ENCODE measurements at regions not wholly inside any gene's neighbourhood (a gene's known extent, or its start where the extent isn't known, plus 50 kb on each side); places are given as distances from the start of the nearest gene placed in this dataset.

- intact Hi-C loops (cut with micrococcal nuclease): no loop called here
Observed at GRCh38 chr18:25454730-25455129, 102.8 kb upstream of the ZNF521 start.

DNA sequence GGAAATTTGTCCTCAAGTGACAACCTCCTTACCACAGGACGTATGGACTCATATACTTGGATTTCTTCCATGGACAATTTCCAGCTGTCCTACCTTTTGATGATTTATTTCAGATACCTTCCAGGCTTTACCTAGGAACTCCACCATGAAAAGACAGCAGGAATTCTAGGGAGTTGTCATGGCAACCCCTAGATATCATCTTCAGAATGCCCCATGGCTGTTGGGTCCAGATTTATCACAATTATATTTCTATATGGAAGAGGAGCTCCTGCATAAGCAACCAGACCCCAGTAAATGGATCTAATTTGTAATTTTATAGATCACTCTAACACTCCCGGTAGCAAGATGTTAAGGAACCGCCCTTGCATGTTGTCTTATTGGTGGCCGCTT, 102.3 kb upstream of the ZNF521 start:
- intact Hi-C loops (cut with micrococcal nuclease): no loop called here

- intact Hi-C loops (cut with micrococcal nuclease): no loop called here
Observed at GRCh38 chr18:25453556-25454269, 101.7 kb upstream of the ZNF521 start.

- intact Hi-C loops (cut with micrococcal nuclease): no loop called here
Observed at GRCh38 chr18:25451077-25451658, 99.2 kb upstream of the ZNF521 start.

GRCh38 chr18:25449046-25449445, 97.1 kb upstream of the ZNF521 start:
- intact Hi-C loops (cut with micrococcal nuclease): no loop called here

DNA sequence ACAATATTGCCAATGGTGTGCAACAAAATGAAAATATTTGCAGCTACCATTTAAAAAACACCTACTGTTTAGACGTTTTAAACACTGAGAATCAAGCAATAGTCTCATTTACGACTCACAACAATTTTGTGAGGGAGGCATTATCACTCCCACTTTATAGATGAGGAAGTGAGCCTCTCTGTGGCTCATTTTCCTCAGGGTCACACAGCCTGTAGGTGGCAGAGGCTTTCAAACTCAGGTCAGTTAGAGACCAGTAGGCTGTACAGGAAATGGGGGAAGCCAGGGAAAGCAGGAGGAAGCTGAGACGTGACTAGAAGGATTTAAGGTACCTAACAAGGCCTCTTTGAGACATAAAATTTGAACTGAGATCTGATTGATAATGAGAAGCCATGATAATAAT, 95.0 kb upstream of the ZNF521 start:
- intact Hi-C loops (cut with micrococcal nuclease): no loop called here

GRCh38 chr18:25445430-25445829, 93.5 kb upstream of the ZNF521 start:
- intact Hi-C loops (cut with micrococcal nuclease): no loop called here

DNA sequence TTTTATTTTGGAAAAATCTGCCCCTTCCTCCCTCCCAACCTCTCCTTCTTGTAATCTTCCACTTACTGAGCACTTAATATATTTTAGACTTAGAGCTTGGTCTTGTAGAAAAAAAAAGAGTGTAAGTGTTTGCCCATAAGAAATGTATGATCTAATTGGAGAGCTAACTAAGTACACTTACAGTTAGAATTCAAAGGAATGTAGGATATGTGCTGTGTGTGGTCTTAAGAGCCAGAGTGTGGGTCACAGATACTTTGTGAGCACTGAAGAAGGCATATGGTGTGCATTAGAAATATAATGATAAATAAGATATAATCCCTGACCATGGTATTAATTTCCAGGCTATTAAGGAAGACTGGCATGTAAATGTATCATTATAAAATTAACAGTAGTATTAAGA, 91.8 kb upstream of the ZNF521 start:
- intact Hi-C loops (cut with micrococcal nuclease): no loop called here

DNA sequence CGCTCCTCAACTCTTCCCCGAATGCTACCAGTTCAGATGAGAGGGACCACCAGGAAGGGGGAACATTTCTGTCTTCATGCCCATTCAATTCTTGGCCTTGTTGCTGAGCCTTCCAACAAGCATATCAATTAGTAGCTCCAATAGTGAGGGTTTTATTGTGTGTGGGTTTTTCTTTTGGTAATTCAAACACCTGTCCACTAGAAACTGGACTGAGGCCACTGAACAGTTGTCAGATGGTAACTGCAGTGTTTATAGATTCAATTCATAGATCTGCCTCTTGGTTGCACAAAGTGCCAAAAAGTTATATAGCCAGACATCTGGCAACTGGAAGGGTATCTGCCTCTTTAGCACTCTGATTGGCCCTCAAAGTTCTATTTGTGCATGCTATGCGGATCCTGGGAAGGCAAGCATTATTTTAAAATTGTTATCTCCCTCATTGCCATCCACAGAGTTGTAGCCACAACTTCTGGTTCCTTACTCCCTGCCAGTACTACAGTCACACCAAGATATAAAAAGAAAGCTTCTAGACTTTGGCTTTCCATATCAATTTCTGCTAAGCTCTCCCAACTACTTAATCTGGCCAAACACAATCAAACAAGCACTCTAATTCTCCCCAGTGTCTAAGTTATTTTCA, 83.3 kb upstream of the ZNF521 start:
- intact Hi-C loops (cut with micrococcal nuclease): no loop called here

- intact Hi-C loops (cut with micrococcal nuclease): no loop called here
Observed at GRCh38 chr18:25434745-25435144, 82.8 kb upstream of the ZNF521 start.

DNA sequence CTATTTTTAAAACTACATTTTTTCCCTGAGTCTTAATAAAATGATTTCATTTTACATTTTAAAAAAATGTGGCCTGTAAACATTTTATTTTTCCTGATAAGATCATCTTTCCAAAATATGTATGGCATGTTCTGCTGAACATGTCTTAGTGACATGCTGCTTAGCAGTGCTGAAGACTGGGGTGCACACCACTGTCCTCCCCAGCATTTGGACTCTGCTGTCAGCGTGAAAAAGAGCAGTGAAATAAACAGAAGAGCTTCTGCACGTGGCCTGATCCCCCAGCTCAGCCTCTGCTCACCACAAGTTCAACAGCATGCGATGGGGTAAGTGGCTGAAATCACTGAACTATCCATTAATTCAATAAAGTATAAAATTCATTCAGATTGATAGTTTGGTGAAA, 81.6 kb upstream of the ZNF521 start:
- intact Hi-C loops (cut with micrococcal nuclease): no loop called here

- intact Hi-C loops (cut with micrococcal nuclease): no loop called here
Observed at GRCh38 chr18:25425024-25425423, 73.1 kb upstream of the ZNF521 start.

- intact Hi-C loops (cut with micrococcal nuclease): no loop called here
Observed at GRCh38 chr18:25423760-25424159, 71.8 kb upstream of the ZNF521 start.

DNA sequence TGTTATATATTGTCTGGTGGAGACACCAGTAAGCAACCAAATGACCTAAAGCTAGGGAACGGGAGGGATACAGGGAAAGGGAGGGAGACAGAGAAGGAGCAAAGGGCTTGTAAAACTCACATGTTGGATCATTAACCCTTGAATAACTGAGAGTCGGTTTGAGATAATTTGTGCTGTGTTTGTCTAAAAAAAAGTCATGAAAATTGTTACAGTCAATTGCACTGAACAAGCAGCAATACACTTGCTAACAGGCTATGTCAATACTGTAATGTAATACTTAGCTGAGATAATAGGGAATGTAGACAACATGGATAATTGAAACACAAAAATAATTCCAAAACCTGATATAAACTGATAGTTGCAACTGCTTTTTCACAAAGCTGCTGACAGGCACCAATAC, 71.3 kb upstream of the ZNF521 start:
- intact Hi-C loops (cut with micrococcal nuclease): no loop called here

DNA sequence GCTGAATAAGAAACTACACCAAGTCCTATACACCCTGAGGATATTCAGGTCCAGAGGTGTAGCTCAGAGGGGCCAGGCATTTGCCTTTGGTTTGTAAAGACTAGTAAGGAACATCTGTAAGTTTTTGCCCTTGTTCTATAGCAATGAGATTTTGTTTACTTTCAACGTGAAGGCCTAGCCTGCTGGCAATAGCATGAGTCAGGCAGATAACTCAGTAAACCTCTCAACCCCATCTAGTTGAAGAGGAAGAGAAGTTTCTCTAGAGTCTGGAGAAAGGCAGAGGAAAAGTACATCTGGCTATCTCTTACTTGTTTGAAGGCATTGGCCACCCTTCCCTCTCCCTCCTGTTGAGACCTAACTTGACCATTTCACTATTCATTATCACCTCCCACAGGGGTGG, 70.3 kb upstream of the ZNF521 start:
- intact Hi-C loops (cut with micrococcal nuclease): no loop called here

- intact Hi-C loops (cut with micrococcal nuclease): no loop called here
Observed at GRCh38 chr18:25420077-25420825, 68.3 kb upstream of the ZNF521 start.

GRCh38 chr18:25416374-25416773, 64.4 kb upstream of the ZNF521 start:
- intact Hi-C loops (cut with micrococcal nuclease): no loop called here

- intact Hi-C loops (cut with micrococcal nuclease): no loop called here
Observed at GRCh38 chr18:25409971-25410370, 58.0 kb upstream of the ZNF521 start.

- intact Hi-C loops (cut with micrococcal nuclease): no loop called here
Observed at GRCh38 chr18:25408293-25408692, 56.3 kb upstream of the ZNF521 start.

Data from T-helper 1 cell treated with Interleukin-12 subunit alpha and Interleukin-12 subunit beta and Interleukin-4 antibody, amounts not matched to agents 30 ng/mL and 1 ng/mL, for 36 hours (primary cell).